Activated B cell treated with CpG ODN at 0.5 μM for 24 hours (primary cell): ENCODE measurements at regions not wholly inside any gene's neighbourhood (a gene's known extent, or its start where the extent isn't known, plus 50 kb on each side); places are given as distances from the start of the nearest gene placed in this dataset.

Experiments used
- ATAC-seq: fragments of 200-7000 bp; cut with Tn5 transposase; one replicate; pipeline ENCODE4 v1.10.0; 2021; ENCODE audit warnings: low read depth, mild to moderate bottlenecking, moderate library complexity
- CTCF ChIA-PET: fragments of 350-600 bp; sonication (Branson Sonifier 250); formaldehyde crosslinking; loops from one replicate; lab custom pipeline; 2021; ENCODE audit warnings: antibody characterized with exemption; lab: Charles Lee
- POLR2A ChIA-PET: fragments of 350-600 bp; sonication (Branson Sonifier 250); formaldehyde crosslinking; loops from one replicate; lab custom pipeline; 2021; ENCODE audit warnings: antibody characterized with exemption; lab: Charles Lee
- DNase-seq: peaks from one replicate; pipeline ENCODE4 v3.0.0; 2022
- H3K27ac Mint-ChIP-seq: one replicate; pipeline ENCODE4 v1.8.0; 2020; ENCODE audit warnings: mixed read lengths
- H3K27me3 Mint-ChIP-seq: one replicate; pipeline ENCODE4 v1.8.0; 2021; ENCODE audit warnings: mixed read lengths
- H3K36me3 Mint-ChIP-seq: one replicate; pipeline ENCODE4 v1.8.0; 2021; ENCODE audit warnings: low read depth, mixed read lengths
- H3K4me1 Mint-ChIP-seq: one replicate; pipeline ENCODE4 v1.8.0; 2021; ENCODE audit warnings: mixed read lengths
- H3K4me3 Mint-ChIP-seq: one replicate; pipeline ENCODE4 v1.8.0; 2020; ENCODE audit warnings: mild to moderate bottlenecking, mixed read lengths
- H3K9me3 Mint-ChIP-seq: one replicate; pipeline ENCODE4 v1.8.0; 2020; ENCODE audit warnings: mixed read lengths
- CTCF ChIP-seq: fragments of 200-600 bp; IDR thresholded peaks from one replicate; pipeline ENCODE4 v1.8.0; 2022; ENCODE audit warnings: antibody characterized with exemption, mild to moderate bottlenecking
- intact Hi-C: fragments of 100-400 bp; cut with micrococcal nuclease; formaldehyde crosslinking; loops from one replicate; pipeline ENCODE4 v1.15.1; 2024

GRCh38 chr16:65455761-65456160 is 333.9 kb upstream of the CDH11 start:
- H3K4me3 Mint-ChIP-seq: no peak overlapping the region
- H3K4me1 Mint-ChIP-seq: no peaks in the 10 kb centered on the region
- intact Hi-C loops: no loop called here
- ChIA-PET POLR2A (no interaction called here), CTCF (no interaction called here)
- no peak for DNase-seq
- peaks cover 2% of the 10 kb centered on the region for H3K9me3 Mint-ChIP-seq
- no peaks in the 10 kb centered on the region for H3K36me3 Mint-ChIP-seq
- no peak for TF ChIP-seq CTCF
- H3K27me3 Mint-ChIP-seq: no peaks in the 10 kb centered on the region
- no peak overlapping the region for H3K27ac Mint-ChIP-seq
- ATAC-seq: no peak

GRCh38 chr16:65453646-65454045 is 331.8 kb upstream of the CDH11 start:
- H3K9me3 Mint-ChIP-seq: peaks cover 7% of the 10 kb centered on the region
- CTCF ChIA-PET: no interaction called here
- intact Hi-C loops: no loop called here
- no peak overlapping the region for H3K27ac Mint-ChIP-seq
- H3K4me3 Mint-ChIP-seq: no peak overlapping the region
- H3K4me1 Mint-ChIP-seq: no peaks in the 10 kb centered on the region
- no peak for TF ChIP-seq CTCF
- DNase-seq (no peak), ATAC-seq (no peak)
- H3K36me3 Mint-ChIP-seq: no peaks in the 10 kb centered on the region
- no peaks in the 10 kb centered on the region for H3K27me3 Mint-ChIP-seq
- POLR2A ChIA-PET: no interaction called here

- intact Hi-C loops: no loop called here
- Mint-ChIP-seq H3K9me3 (peaks cover 11% of the 10 kb centered on the region), H3K27me3 (no peaks in the 10 kb centered on the region), H3K4me3 (no peak overlapping the region), H3K4me1 (no peaks in the 10 kb centered on the region), H3K27ac (no peak overlapping the region), H3K36me3 (no peaks in the 10 kb centered on the region)
- ChIA-PET POLR2A (no interaction called here), CTCF (no interaction called here)
- no peak for TF ChIP-seq CTCF
- ATAC-seq (no peak), DNase-seq (no peak)
Measured at GRCh38 chr16:65449526-65449925, 327.7 kb upstream of the CDH11 start.

- no peaks in the 10 kb centered on the region for H3K4me1 Mint-ChIP-seq
- intact Hi-C loops: no loop called here
- ChIA-PET POLR2A (no interaction called here), CTCF (no interaction called here)
- H3K27me3 Mint-ChIP-seq: no peaks in the 10 kb centered on the region
- H3K4me3 Mint-ChIP-seq: no peak overlapping the region
- DNase-seq (no peak), ATAC-seq (no peak)
- TF ChIP-seq CTCF: no peak
- H3K27ac Mint-ChIP-seq: no peak overlapping the region
- no peaks in the 10 kb centered on the region for H3K36me3 Mint-ChIP-seq
- H3K9me3 Mint-ChIP-seq: peaks cover 9% of the 10 kb centered on the region
Measured at GRCh38 chr16:65446427-65446826, 324.6 kb upstream of the CDH11 start.

- H3K4me1 Mint-ChIP-seq: no peaks in the 10 kb centered on the region
- no peak overlapping the region for H3K4me3 Mint-ChIP-seq
- intact Hi-C loops: no loop called here
- no peak overlapping the region for H3K27ac Mint-ChIP-seq
- DNase-seq: no peak
- peaks cover 9% of the 10 kb centered on the region for H3K9me3 Mint-ChIP-seq
- ChIA-PET CTCF (no interaction called here), POLR2A (no interaction called here)
- ATAC-seq: no peak
- no peaks in the 10 kb centered on the region for H3K27me3 Mint-ChIP-seq
- no peak for TF ChIP-seq CTCF
- no peaks in the 10 kb centered on the region for H3K36me3 Mint-ChIP-seq
Measured at GRCh38 chr16:65445313-65446260, 323.7 kb upstream of the CDH11 start.
